Keratinocyte (primary cell): ENCODE measurements at regions not wholly inside any gene's neighbourhood (a gene's known extent, or its start where the extent isn't known, plus 50 kb on each side); places are given as distances from the start of the nearest gene placed in this dataset.
A peak's percentile ranks its signal among the peaks of the same experiment; 100 is the strongest.
"Not testable (repeated sequence)": the region's sequence is repeated elsewhere in the genome, so short reads cannot be mapped to it uniquely, and the experiment has no call there.

Source experiments
- DNase-seq: peaks from one replicate; pipeline ENCODE4 v3.0.0-alpha.2; 2011; ENCODE audit warnings: low read depth, missing footprints, low spot score
- FAIRE-seq: peaks from 2 replicates; lab custom pipeline; 2011; peaks lifted over from hg19 to GRCh38; lab: Jason Lieb, UNC
- H2AFZ ChIP-seq: 2 replicates; pipeline ENCODE4 v1.6.0; 2012; ENCODE audit warnings: low read length, control low read depth, inconsistent platforms; ENCODE audit not compliant: control insufficient read depth
- H3K27ac ChIP-seq: 2 replicates; pipeline ENCODE4 v1.5.1; 2011; ENCODE audit warnings: low read length; ENCODE audit not compliant: control insufficient read depth, insufficient read depth
- H3K27me3 ChIP-seq: 3 replicates; pipeline ENCODE4 v1.6.0; 2011; ENCODE audit warnings: low read length; ENCODE audit not compliant: control insufficient read depth, insufficient read depth; ENCODE audit errors: extremely low read depth
- H3K36me3 ChIP-seq, 2 experiments: 2 replicates in 1 of 2; 3 replicates in 1 of 2; pipeline ENCODE4 v1.5.1; 2011; ENCODE audit warnings: low read length in 2 of 2, mild to moderate bottlenecking in 1 of 2; ENCODE audit not compliant: control insufficient read depth in 2 of 2, insufficient read depth in 2 of 2; ENCODE audit errors: extremely low read depth in 1 of 2
- H3K4me1 ChIP-seq: 3 replicates; pipeline ENCODE4 v1.5.1; 2011; ENCODE audit warnings: low read length; ENCODE audit not compliant: control insufficient read depth, insufficient read depth; ENCODE audit errors: extremely low read depth
- H3K4me2 ChIP-seq: 3 replicates; pipeline ENCODE4 v1.6.0; 2011; ENCODE audit warnings: low read depth, low read length; ENCODE audit not compliant: control insufficient read depth, insufficient read depth; ENCODE audit errors: extremely low read depth
- H3K4me3 ChIP-seq, 3 experiments: fragments of 200-600 bp in 1 of 3; sonication (generic) in 1 of 3; 2 replicates in 2 of 3; 3 replicates in 1 of 3; pipeline ENCODE4 v1.5.1; 2011 to 2016; ENCODE audit warnings: low read length in 3 of 3, mild to moderate bottlenecking in 3 of 3, control low read depth in 2 of 3, inconsistent platforms in 1 of 3, low read depth in 1 of 3, mixed read lengths in 1 of 3, mixed run types in 1 of 3, moderate library complexity in 1 of 3; ENCODE audit not compliant: control insufficient read depth in 2 of 3, insufficient read depth in 2 of 3; ENCODE audit errors: extremely low read depth in 1 of 3
- H3K79me2 ChIP-seq: 2 replicates; pipeline ENCODE4 v1.6.0; 2012; ENCODE audit warnings: low read length; ENCODE audit not compliant: control insufficient read depth, insufficient read depth
- H3K9ac ChIP-seq: 3 replicates; pipeline ENCODE4 v1.6.0; 2011; ENCODE audit warnings: low read length; ENCODE audit not compliant: control insufficient read depth, insufficient read depth; ENCODE audit errors: extremely low read depth
- H3K9me1 ChIP-seq: 3 replicates; pipeline ENCODE4 v1.6.0; 2011; ENCODE audit warnings: low read length; ENCODE audit not compliant: control insufficient read depth, insufficient read depth; ENCODE audit errors: extremely low read depth
- H3K9me3 ChIP-seq: 2 replicates; pipeline ENCODE4 v1.5.1; 2012; ENCODE audit warnings: low read depth, low read length; ENCODE audit not compliant: control insufficient read depth
- H4K20me1 ChIP-seq: 3 replicates; pipeline ENCODE4 v1.6.0; 2011; ENCODE audit warnings: low read length; ENCODE audit not compliant: control insufficient read depth, insufficient read depth; ENCODE audit errors: extremely low read depth
- CTCF ChIP-seq, 3 experiments: IDR thresholded peaks in 1 of 3; conservative IDR thresholded peaks in 1 of 3; optimal IDR thresholded peaks in 1 of 3; 2 replicates in 2 of 3; 3 replicates in 1 of 3; pipeline versions ENCODE3 to v1.5.1; 2011; ENCODE audit warnings: low read length in 3 of 3, mild to moderate bottlenecking in 3 of 3, moderate library complexity in 2 of 3, control low read depth in 1 of 3, inconsistent platforms in 1 of 3; ENCODE audit not compliant: insufficient read depth in 2 of 3; ENCODE audit errors: extremely low read depth in 1 of 3
- EZH2 ChIP-seq: IDR thresholded peaks from one replicate; pipeline ENCODE4 v1.6.1; 2012; ENCODE audit warnings: inconsistent platforms, mild to moderate bottlenecking, low read length, moderate library complexity
- dilution Hi-C: fragments of 300-500 bp; cut with MboI; formaldehyde crosslinking; loops from one replicate; pipeline ENCODE4 v1.7.0; 2020; ENCODE audit warnings: low sequenced_read_pairs; ENCODE audit not compliant: extremely low pct_ligation_motif_present

GRCh38 chr3:125681146-125681545 lies 85.8 kb upstream of the OSBPL11 start:
- no peak overlapping the region for H3K27ac ChIP-seq
- no peak overlapping the region for H3K4me3 ChIP-seq
- no peak overlapping the region for H3K9ac ChIP-seq
- TF ChIP-seq CTCF (optimal IDR thresholded peaks at IDR 0.05 in 1 of 3, IDR thresholded peaks at IDR 0.05 in 1 of 3, conservative IDR thresholded peaks at IDR 0.05 in 1 of 3; ENCODE audit: extremely low read depth in 1 of 3, insufficient read depth in 2 of 3, low read length in 3 of 3) (no peak), EZH2 (no peak)
- no peaks in the 10 kb centered on the region for H3K9me3 ChIP-seq
- no peaks in the 10 kb centered on the region for H4K20me1 ChIP-seq
- DNase-seq (no peak), FAIRE-seq (no peak)
- H3K36me3 ChIP-seq, result no peaks in the 10 kb centered on the region
- dilution Hi-C loops, result no loop called here
- no peaks in the 10 kb centered on the region for H3K4me1 ChIP-seq
- H3K79me2 ChIP-seq, result no peaks in the 10 kb centered on the region
- no peaks in the 10 kb centered on the region for H3K9me1 ChIP-seq
- H3K27me3 ChIP-seq, result no peaks in the 10 kb centered on the region
- H3K4me2 ChIP-seq, result no peak overlapping the region
- H2AFZ ChIP-seq, result no peak overlapping the region

GRCh38 chr3:125681906-125682305 lies 86.6 kb upstream of the OSBPL11 start:
- H3K9me1 ChIP-seq, H3K9ac ChIP-seq, dilution Hi-C loops, H3K27ac ChIP-seq, H3K36me3 ChIP-seq, H4K20me1 ChIP-seq, FAIRE-seq, H3K4me1 ChIP-seq, H2AFZ ChIP-seq, H3K4me2 ChIP-seq, H3K27me3 ChIP-seq, H3K9me3 ChIP-seq, H3K79me2 ChIP-seq, DNase-seq, H3K4me3 ChIP-seq: not testable (repeated sequence)

GRCh38 chr3:125682610-125683009 lies 87.3 kb upstream of the OSBPL11 start:
- peak; percentile 44 for FAIRE-seq
- H3K36me3 ChIP-seq, H3K79me2 ChIP-seq, H3K4me2 ChIP-seq, H3K4me3 ChIP-seq, dilution Hi-C loops, H3K9me3 ChIP-seq, H4K20me1 ChIP-seq, H3K27me3 ChIP-seq, H3K27ac ChIP-seq, DNase-seq, H3K4me1 ChIP-seq, H3K9ac ChIP-seq, H2AFZ ChIP-seq, H3K9me1 ChIP-seq: not testable (repeated sequence)
